ENCODE measurements at regions not wholly inside any gene's neighbourhood (a gene's known extent, or its start where the extent isn't known, plus 50 kb on each side); places are given as distances from the start of the nearest gene placed in this dataset.

DNA sequence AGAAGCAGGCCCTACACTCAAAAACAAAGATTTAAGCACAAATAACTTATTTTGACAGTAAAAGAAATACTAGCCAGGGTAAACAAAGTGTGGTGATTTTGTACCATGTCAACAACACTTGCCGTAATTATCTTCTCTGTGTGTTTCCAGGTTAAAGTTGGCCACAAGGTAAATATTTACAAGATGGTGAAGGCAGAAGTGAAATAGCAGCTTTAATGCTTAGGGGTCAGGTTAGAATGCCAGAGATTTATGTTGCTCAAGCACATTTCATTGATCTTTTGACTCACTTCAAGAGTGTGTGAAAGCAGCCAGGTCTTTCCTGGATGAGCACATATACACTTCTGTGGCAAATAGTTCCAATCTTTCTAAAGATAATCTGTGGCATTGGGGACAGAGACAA, 270.2 kb upstream of the LUZP2 start:
- ATAC-seq: no peak
- no peak for TF ChIP-seq ISL1 (CRISPR knock-in tag; IDR thresholded peaks at IDR 0.05)
- TF ChIP-seq GLIS3 (CRISPR knock-in tag; IDR thresholded peaks at IDR 0.05): no peak
- no peak for TF ChIP-seq ZNF70 (CRISPR knock-in tag; IDR thresholded peaks at IDR 0.05)
- TF ChIP-seq, protein P1, sequence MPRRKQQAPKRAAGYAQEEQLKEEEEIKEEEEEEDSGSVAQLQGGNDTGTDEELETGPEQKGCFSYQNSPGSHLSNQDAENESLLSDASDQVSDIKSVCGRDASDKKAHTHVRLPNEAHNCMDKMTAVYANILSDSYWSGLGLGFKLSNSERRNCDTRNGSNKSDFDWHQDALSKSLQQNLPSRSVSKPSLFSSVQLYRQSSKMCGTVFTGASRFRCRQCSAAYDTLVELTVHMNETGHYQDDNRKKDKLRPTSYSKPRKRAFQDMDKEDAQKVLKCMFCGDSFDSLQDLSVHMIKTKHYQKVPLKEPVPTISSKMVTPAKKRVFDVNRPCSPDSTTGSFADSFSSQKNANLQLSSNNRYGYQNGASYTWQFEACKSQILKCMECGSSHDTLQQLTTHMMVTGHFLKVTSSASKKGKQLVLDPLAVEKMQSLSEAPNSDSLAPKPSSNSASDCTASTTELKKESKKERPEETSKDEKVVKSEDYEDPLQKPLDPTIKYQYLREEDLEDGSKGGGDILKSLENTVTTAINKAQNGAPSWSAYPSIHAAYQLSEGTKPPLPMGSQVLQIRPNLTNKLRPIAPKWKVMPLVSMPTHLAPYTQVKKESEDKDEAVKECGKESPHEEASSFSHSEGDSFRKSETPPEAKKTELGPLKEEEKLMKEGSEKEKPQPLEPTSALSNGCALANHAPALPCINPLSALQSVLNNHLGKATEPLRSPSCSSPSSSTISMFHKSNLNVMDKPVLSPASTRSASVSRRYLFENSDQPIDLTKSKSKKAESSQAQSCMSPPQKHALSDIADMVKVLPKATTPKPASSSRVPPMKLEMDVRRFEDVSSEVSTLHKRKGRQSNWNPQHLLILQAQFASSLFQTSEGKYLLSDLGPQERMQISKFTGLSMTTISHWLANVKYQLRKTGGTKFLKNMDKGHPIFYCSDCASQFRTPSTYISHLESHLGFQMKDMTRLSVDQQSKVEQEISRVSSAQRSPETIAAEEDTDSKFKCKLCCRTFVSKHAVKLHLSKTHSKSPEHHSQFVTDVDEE (CRISPR knock-in tag; IDR thresholded peaks at IDR 0.05): no peak
- TF ChIP-seq, protein P2, sequence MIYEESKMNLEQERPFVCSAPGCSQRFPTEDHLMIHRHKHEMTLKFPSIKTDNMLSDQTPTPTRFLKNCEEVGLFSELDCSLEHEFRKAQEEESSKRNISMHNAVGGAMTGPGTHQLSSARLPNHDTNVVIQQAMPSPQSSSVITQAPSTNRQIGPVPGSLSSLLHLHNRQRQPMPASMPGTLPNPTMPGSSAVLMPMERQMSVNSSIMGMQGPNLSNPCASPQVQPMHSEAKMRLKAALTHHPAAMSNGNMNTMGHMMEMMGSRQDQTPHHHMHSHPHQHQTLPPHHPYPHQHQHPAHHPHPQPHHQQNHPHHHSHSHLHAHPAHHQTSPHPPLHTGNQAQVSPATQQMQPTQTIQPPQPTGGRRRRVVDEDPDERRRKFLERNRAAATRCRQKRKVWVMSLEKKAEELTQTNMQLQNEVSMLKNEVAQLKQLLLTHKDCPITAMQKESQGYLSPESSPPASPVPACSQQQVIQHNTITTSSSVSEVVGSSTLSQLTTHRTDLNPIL (CRISPR knock-in tag; IDR thresholded peaks at IDR 0.05; ENCODE audit: low read depth): no peak
- no peak for TF ChIP-seq ZFP30 (CRISPR knock-in tag; IDR thresholded peaks at IDR 0.05)
- no peak for TF ChIP-seq ARNTL (CRISPR knock-in tag; IDR thresholded peaks at IDR 0.05; ENCODE audit: borderline replicate concordance, low read depth)
- TF ChIP-seq RARB (CRISPR knock-in tag; IDR thresholded peaks at IDR 0.05): no peak
- TF ChIP-seq, protein P3, sequence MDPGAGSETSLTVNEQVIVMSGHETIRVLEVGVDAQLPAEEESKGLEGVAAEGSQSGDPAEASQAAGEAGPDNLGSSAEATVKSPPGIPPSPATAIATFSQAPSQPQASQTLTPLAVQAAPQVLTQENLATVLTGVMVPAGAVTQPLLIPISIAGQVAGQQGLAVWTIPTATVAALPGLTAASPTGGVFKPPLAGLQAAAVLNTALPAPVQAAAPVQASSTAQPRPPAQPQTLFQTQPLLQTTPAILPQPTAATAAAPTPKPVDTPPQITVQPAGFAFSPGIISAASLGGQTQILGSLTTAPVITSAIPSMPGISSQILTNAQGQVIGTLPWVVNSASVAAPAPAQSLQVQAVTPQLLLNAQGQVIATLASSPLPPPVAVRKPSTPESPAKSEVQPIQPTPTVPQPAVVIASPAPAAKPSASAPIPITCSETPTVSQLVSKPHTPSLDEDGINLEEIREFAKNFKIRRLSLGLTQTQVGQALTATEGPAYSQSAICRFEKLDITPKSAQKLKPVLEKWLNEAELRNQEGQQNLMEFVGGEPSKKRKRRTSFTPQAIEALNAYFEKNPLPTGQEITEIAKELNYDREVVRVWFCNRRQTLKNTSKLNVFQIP (CRISPR knock-in tag; IDR thresholded peaks at IDR 0.05; ENCODE audit: borderline replicate concordance, low read depth): no peak
- TF ChIP-seq BACH2 (CRISPR knock-in tag; IDR thresholded peaks at IDR 0.05; ENCODE audit: borderline replicate concordance): no peak
- TF ChIP-seq ZC3H10 (CRISPR knock-in tag; IDR thresholded peaks at IDR 0.05): no peak
- no peak for TF ChIP-seq TOX (CRISPR knock-in tag; IDR thresholded peaks at IDR 0.05; ENCODE audit: borderline replicate concordance)
- TF ChIP-seq, protein P4, sequence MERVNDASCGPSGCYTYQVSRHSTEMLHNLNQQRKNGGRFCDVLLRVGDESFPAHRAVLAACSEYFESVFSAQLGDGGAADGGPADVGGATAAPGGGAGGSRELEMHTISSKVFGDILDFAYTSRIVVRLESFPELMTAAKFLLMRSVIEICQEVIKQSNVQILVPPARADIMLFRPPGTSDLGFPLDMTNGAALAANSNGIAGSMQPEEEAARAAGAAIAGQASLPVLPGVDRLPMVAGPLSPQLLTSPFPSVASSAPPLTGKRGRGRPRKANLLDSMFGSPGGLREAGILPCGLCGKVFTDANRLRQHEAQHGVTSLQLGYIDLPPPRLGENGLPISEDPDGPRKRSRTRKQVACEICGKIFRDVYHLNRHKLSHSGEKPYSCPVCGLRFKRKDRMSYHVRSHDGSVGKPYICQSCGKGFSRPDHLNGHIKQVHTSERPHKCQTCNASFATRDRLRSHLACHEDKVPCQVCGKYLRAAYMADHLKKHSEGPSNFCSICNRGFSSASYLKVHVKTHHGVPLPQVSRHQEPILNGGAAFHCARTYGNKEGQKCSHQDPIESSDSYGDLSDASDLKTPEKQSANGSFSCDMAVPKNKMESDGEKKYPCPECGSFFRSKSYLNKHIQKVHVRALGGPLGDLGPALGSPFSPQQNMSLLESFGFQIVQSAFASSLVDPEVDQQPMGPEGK (CRISPR knock-in tag; IDR thresholded peaks at IDR 0.05; ENCODE audit: borderline replicate concordance): no peak
- no peak for TF ChIP-seq PPARA (CRISPR knock-in tag; IDR thresholded peaks at IDR 0.05; ENCODE audit: borderline replicate concordance)
- TF ChIP-seq ZFP3 (CRISPR knock-in tag; IDR thresholded peaks at IDR 0.05): no peak
- no peak for TF ChIP-seq ESRRG (CRISPR knock-in tag; IDR thresholded peaks at IDR 0.05)
- TF ChIP-seq TCF4 (CRISPR knock-in tag; IDR thresholded peaks at IDR 0.05; ENCODE audit: borderline replicate concordance): no peak
- TF ChIP-seq OSR1 (CRISPR knock-in tag; IDR thresholded peaks at IDR 0.05): no peak

DNA sequence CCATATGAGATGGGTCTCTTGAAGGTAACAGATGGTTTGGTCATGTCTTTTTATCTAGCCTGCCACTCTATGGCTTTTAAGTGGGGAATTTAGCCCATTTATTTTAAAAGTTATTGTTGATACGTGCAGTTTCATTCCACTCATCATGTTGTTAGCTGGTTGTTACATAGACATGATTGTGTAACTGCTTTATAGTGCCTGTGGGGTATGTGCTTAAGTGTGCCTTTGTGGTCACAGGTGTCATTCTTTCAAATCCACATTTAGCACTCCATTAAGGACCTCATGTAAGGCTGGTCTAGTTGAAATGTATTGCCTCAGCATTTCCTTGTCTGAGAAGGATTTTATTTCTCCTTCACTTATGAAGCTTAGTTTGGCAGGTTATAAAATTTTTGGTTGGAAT, 263.8 kb upstream of the LUZP2 start:
- ATAC-seq: no peak
- TF ChIP-seq, protein P4 (CRISPR knock-in tag; IDR thresholded peaks at IDR 0.05; ENCODE audit: borderline replicate concordance): no peak
- no peak for TF ChIP-seq ESRRG (CRISPR knock-in tag; IDR thresholded peaks at IDR 0.05)
- no peak for TF ChIP-seq ZC3H10 (CRISPR knock-in tag; IDR thresholded peaks at IDR 0.05)
- no peak for TF ChIP-seq ARNTL (CRISPR knock-in tag; IDR thresholded peaks at IDR 0.05; ENCODE audit: borderline replicate concordance, low read depth)
- no peak for TF ChIP-seq OSR1 (CRISPR knock-in tag; IDR thresholded peaks at IDR 0.05)
- TF ChIP-seq ZFP30 (CRISPR knock-in tag; IDR thresholded peaks at IDR 0.05): no peak
- TF ChIP-seq, protein P2 (CRISPR knock-in tag; IDR thresholded peaks at IDR 0.05; ENCODE audit: low read depth): no peak
- TF ChIP-seq ZNF70 (CRISPR knock-in tag; IDR thresholded peaks at IDR 0.05): no peak
- TF ChIP-seq, protein P1 (CRISPR knock-in tag; IDR thresholded peaks at IDR 0.05): no peak
